ENCODE measurements at regions not wholly inside any gene's neighbourhood (a gene's known extent, or its start where the extent isn't known, plus 50 kb on each side); places are given as distances from the start of the nearest gene placed in this dataset.
A peak's percentile ranks its signal among the peaks of the same experiment; 100 is the strongest.

DNA sequence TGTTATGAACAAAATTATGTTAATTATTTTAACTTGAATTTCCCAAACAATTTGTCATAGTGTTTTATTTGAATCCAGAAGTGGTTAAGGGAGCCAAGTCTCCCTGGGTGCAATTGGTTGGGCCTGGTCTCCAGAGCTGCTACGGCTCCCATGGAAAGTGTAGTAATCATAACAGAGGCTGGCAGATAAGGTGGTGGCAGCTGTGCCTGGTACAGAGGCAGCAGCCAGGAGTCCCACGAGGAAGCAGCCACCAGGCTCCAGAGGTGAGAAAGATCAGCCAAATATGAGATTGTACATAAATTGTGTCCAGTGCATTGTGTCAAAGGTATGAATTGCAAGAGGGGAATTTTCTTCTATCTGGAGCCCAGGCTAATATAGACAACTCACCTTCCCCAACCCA lies 368.9 kb upstream of the PTBP2 start:
- TF ChIP-seq CTCF (conservative IDR thresholded peaks at IDR 0.05; ENCODE audit: low read depth, low read length) = no peak
- no peak overlapping the region for H3K4me3 ChIP-seq (ENCODE audit: low read length)
- DNase-seq (ENCODE audit: low read depth) = no peak

DNA sequence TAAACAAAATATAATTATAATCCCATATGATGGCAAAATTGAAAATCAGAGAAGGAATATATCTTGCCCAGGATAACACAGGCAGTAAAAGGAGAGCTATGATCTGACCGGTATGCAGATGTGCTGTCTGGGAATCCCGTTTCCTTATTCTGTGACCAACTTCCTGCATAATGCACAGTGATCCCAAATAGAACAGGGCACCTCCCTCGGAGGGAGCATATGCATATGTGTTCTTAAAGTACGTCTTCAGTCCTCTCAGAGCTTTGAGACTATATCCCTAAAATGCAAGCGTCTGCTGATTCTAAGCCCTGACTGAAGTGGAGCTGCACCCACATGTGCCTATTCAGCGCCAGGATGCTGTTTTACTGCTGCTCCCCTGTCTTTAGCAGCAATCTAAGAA lies 366.1 kb upstream of the PTBP2 start:
- H3K4me3 ChIP-seq (ENCODE audit: low read length) = no peak overlapping the region
- no peak for DNase-seq (ENCODE audit: low read depth)
- no peak for TF ChIP-seq CTCF (conservative IDR thresholded peaks at IDR 0.05; ENCODE audit: low read depth, low read length)

DNA sequence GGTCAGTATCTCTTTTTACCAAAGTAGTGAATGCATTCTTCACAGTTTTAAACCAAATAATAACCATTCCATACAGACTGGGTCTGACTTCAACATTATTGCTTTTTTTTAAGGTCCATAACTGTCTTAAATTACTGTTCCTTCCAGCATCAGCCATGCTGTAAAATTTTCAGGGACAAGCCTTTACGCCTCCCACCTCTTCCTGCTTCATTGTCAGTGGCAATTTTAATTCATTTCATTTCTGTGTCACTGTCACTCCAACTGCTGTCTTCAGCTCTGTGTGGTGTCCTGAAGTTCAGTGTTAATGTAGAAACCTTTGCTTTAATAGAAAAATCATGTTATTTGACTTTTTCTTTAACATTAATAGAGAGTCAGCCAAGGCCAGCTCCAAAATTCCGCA lies 365.6 kb upstream of the PTBP2 start:
- TF ChIP-seq CTCF (conservative IDR thresholded peaks at IDR 0.05; ENCODE audit: low read depth, low read length) = no peak
- no peak overlapping the region for H3K4me3 ChIP-seq (ENCODE audit: low read length)
- no peak for DNase-seq (ENCODE audit: low read depth)

- no peak for TF ChIP-seq CTCF (conservative IDR thresholded peaks at IDR 0.05; ENCODE audit: low read depth, low read length)
- H3K4me3 ChIP-seq (ENCODE audit: low read length) = no peak overlapping the region
- DNase-seq (ENCODE audit: low read depth) = no peak
Measured at GRCh38 chr1:96357141-96357765, 364.3 kb upstream of the PTBP2 start.

DNA sequence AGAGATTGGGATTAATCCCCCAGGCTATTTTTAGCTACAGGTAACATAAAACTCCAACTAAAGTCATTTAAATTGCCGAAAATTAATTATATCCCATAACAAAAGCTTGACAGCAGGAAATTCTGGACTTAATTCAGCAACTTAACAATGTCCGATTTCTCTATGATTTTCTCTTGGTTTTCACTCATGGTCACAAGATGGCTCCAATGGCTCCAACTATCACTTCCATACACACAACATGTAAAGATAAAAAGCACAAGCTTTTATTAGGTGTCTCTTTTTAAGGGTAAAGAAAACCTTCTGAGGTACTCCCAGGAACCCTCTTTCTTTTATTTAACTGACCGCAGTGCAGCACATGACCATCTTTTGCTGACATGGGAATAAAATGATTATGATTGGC lies 363.5 kb upstream of the PTBP2 start:
- DNase-seq (ENCODE audit: low read depth) = no peak
- no peak for TF ChIP-seq CTCF (conservative IDR thresholded peaks at IDR 0.05; ENCODE audit: low read depth, low read length)
- H3K4me3 ChIP-seq (ENCODE audit: low read length) = no peak overlapping the region

- no peak overlapping the region for H3K4me3 ChIP-seq (ENCODE audit: low read length)
- no peak for DNase-seq (ENCODE audit: low read depth)
- TF ChIP-seq CTCF (conservative IDR thresholded peaks at IDR 0.05; ENCODE audit: low read depth, low read length) = no peak
Measured at GRCh38 chr1:96360036-96360795, 361.4 kb upstream of the PTBP2 start.

DNA sequence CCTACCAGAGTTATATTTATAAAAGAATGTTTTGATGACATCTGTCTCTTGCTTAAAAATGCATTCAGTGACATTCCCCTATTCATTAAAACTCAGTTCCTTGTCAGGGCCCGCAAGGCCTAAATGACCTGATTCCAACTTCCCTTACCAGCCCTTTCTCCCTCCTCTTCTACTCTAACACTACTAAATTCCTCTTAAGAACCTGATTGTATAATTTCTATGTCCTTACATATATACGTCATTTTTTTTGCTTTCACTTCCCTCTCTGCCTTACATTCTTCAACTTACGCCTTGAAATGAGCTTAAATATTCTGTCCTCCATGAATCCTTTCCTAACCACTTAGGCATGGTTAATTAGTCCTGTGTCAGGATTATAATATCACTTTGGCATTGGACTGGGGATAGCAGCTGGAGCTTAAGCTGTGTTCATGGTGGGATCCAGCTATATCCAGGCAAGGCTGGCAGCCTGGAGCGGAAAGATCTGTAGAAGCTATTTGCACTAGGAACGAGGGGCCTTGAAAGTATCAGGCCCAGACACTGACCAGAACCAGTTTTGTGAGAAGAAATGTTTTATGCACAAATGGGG lies 360.2 kb upstream of the PTBP2 start:
- TF ChIP-seq CTCF (conservative IDR thresholded peaks at IDR 0.05; ENCODE audit: low read depth, low read length) = no peak
- no peak overlapping the region for H3K4me3 ChIP-seq (ENCODE audit: low read length)
- DNase-seq (ENCODE audit: low read depth) = peak; percentile 52
